MCF 10A (cell line): ENCODE measurements at regions not wholly inside any gene's neighbourhood (a gene's known extent, or its start where the extent isn't known, plus 50 kb on each side); places are given as distances from the start of the nearest gene placed in this dataset.

Experiments used
- BruUV-seq: library from RNA; stranded (reverse); fragments of 400-500 nt; replicated peaks from 2 replicates; lab custom pipeline; 2021; lab: Mats Ljungman, UMichigan
- CTCF ChIA-PET: fragments of 300-600 bp; sonication (Branson Sonifier 250); formaldehyde crosslinking; extraction: SDS; loops from one replicate; lab custom pipeline; 2021; ENCODE audit warnings: antibody characterized with exemption, inconsistent platforms; lab: Yijun Ruan, JAX
- POLR2A ChIA-PET: fragments of 300-600, 350-650 bp; sonication (Branson Sonifier 250); formaldehyde crosslinking; extraction: SDS; loops from one replicate; lab custom pipeline; 2020; ENCODE audit warnings: antibody characterized with exemption, inconsistent platforms; lab: Yijun Ruan, JAX
- DNase-seq: peaks from one replicate; pipeline ENCODE4 v3.0.0-alpha.2; 2018; ENCODE audit not compliant: unreplicated experiment
- H3K27ac Mint-ChIP-seq: one replicate; pipeline ENCODE4 v1.8.0; 2022; ENCODE audit warnings: mild to moderate bottlenecking, low read depth, mixed read lengths; ENCODE audit not compliant: unreplicated experiment
- H3K27me3 Mint-ChIP-seq: one replicate; pipeline ENCODE4 v1.8.0; 2022; ENCODE audit warnings: mixed read lengths; ENCODE audit not compliant: insufficient read depth, unreplicated experiment
- H3K36me3 Mint-ChIP-seq: one replicate; pipeline ENCODE4 v1.8.0; 2022; ENCODE audit warnings: mild to moderate bottlenecking, moderate library complexity, mixed read lengths; ENCODE audit not compliant: insufficient read depth, unreplicated experiment
- H3K4me1 Mint-ChIP-seq: one replicate; pipeline ENCODE4 v1.8.0; 2022; ENCODE audit warnings: mixed read lengths; ENCODE audit not compliant: insufficient read depth, unreplicated experiment
- H3K4me3 Mint-ChIP-seq: one replicate; pipeline ENCODE4 v1.8.0; 2022; ENCODE audit warnings: mild to moderate bottlenecking, moderate library complexity, mixed read lengths; ENCODE audit not compliant: unreplicated experiment
- H3K9me3 Mint-ChIP-seq: one replicate; pipeline ENCODE4 v1.8.0; 2022; ENCODE audit warnings: mixed read lengths; ENCODE audit not compliant: unreplicated experiment
- CTCF ChIP-seq: fragments of 200-600 bp; IDR thresholded peaks from one replicate; pipeline ENCODE4 v1.8.0; 2022; ENCODE audit warnings: antibody characterized with exemption, mild to moderate bottlenecking; ENCODE audit not compliant: unreplicated experiment
- intact Hi-C: fragments of 100-400 bp; cut with micrococcal nuclease; formaldehyde crosslinking; loops from 2 replicates; pipeline ENCODE4 v1.14.1; 2022

- no peak for TF ChIP-seq CTCF
- H3K36me3 Mint-ChIP-seq, result no peaks in the 10 kb centered on the region
- peaks cover 9% of the 10 kb centered on the region for H3K4me1 Mint-ChIP-seq
- H3K27ac Mint-ChIP-seq, result no peak overlapping the region
- intact Hi-C loops, result no loop called here
- H3K4me3 Mint-ChIP-seq, result no peak overlapping the region
- no peaks in the 10 kb centered on the region for H3K27me3 Mint-ChIP-seq
- CTCF ChIA-PET, result no interaction called here
- peak; percentile 49 for DNase-seq
- POLR2A ChIA-PET, result interaction anchor here (1.2 kb wide), 1 partner anchor 9 kb away, joined by 4 read pairs; no protein-coding TSS in a partner anchor
- H3K9me3 Mint-ChIP-seq, result no peaks in the 10 kb centered on the region
- no TSS peak for BruUV-seq
Measured at GRCh38 chr13:89375839-89376238, 1704.7 kb downstream of the SLITRK5 start.

- no peaks in the 10 kb centered on the region for H3K9me3 Mint-ChIP-seq
- CTCF ChIA-PET, result no interaction called here
- intact Hi-C loops, result no loop called here
- H3K36me3 Mint-ChIP-seq, result no peaks in the 10 kb centered on the region
- peaks cover 9% of the 10 kb centered on the region for H3K4me1 Mint-ChIP-seq
- POLR2A ChIA-PET, result no interaction called here
- no peak for TF ChIP-seq CTCF
- H3K4me3 Mint-ChIP-seq, result no peak overlapping the region
- H3K27ac Mint-ChIP-seq, result no peak overlapping the region
- H3K27me3 Mint-ChIP-seq, result no peaks in the 10 kb centered on the region
- BruUV-seq, result no TSS peak
- DNase-seq, result peak; percentile 33
Measured at GRCh38 chr13:89380101-89380500, 1708.9 kb downstream of the SLITRK5 start.

GRCh38 chr13:89382981-89383380 lies 1711.8 kb downstream of the SLITRK5 start:
- ChIA-PET CTCF (interaction anchor here (0.5 kb wide), 1 partner anchor 27 kb away, joined by 3 read pairs; no protein-coding TSS in a partner anchor), POLR2A (no interaction called here)
- no TSS peak for BruUV-seq
- Mint-ChIP-seq H3K27ac (no peak overlapping the region), H3K4me3 (no peak overlapping the region), H3K9me3 (peaks cover 8% of the 10 kb centered on the region), H3K27me3 (no peaks in the 10 kb centered on the region), H3K4me1 (peaks cover 9% of the 10 kb centered on the region), H3K36me3 (no peaks in the 10 kb centered on the region)
- intact Hi-C loops, result no loop called here
- TF ChIP-seq CTCF, result no peak
- no peak for DNase-seq

- POLR2A ChIA-PET, result no interaction called here
- TF ChIP-seq CTCF, result no peak
- no peaks in the 10 kb centered on the region for H3K36me3 Mint-ChIP-seq
- H3K27me3 Mint-ChIP-seq, result no peaks in the 10 kb centered on the region
- peaks cover 8% of the 10 kb centered on the region for H3K9me3 Mint-ChIP-seq
- intact Hi-C loops, result no loop called here
- peaks cover 9% of the 10 kb centered on the region for H3K4me1 Mint-ChIP-seq
- no peak overlapping the region for H3K27ac Mint-ChIP-seq
- no peak for DNase-seq
- CTCF ChIA-PET, result no interaction called here
- no peak overlapping the region for H3K4me3 Mint-ChIP-seq
- no TSS peak for BruUV-seq
Measured at GRCh38 chr13:89383891-89384290, 1712.7 kb downstream of the SLITRK5 start.
